ENCODE measurements at regions not wholly inside any gene's neighbourhood (a gene's known extent, or its start where the extent isn't known, plus 50 kb on each side); places are given as distances from the start of the nearest gene placed in this dataset.

DNA sequence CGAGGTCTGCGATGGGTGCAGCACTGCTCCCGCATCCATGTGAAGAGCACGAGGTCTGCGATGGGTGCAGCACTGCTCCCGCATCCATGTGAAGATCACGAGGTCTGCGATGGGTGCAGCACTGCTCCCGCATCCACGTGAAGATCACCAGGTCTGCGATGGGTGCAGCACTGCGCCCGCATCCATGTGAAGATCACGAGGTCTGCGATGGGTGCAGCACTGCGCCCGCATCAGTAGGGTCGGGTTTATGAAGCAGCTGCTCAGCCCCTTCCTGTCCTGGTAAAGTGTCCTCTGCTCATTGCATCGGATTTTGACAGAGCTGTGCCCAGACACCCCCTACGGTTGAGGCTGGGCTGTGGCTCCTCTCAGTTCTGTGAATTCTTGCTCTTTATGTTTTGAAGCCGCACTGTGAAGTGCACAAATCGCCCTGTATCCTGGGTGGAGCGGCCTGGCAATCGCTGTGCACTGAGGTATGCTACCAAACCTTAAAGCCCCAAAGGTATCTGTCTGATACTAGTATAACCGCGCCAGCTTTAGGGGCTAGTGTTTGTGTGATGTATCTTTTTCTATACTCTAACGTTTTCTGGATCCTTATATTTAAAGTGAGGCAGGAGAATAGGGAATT, 98.7 kb downstream of the CPZ start:
- no peaks in the 10 kb centered on the region for H3K79me2 ChIP-seq (ENCODE audit: control insufficient read depth, insufficient read depth, low read length)
- no peak overlapping the region for H3K27ac ChIP-seq (ENCODE audit: control insufficient read depth, insufficient read depth, low read length)
- DNase-seq (ENCODE audit: low read depth, low spot score) = no peak
- no peaks in the 10 kb centered on the region for H3K9me1 ChIP-seq (ENCODE audit: control insufficient read depth, extremely low read depth, insufficient read depth, low read length)
- H3K4me1 ChIP-seq (ENCODE audit: control insufficient read depth, extremely low read depth, insufficient read depth, low read length) = no peaks in the 10 kb centered on the region
- no peaks in the 10 kb centered on the region for H4K20me1 ChIP-seq (ENCODE audit: control insufficient read depth, extremely low read depth, insufficient read depth, low read length)
- no peak overlapping the region for H3K9ac ChIP-seq (ENCODE audit: control insufficient read depth, extremely low read depth, insufficient read depth, low read length)
- no peak overlapping the region for H3K4me2 ChIP-seq (ENCODE audit: control insufficient read depth, extremely low read depth, insufficient read depth, low read depth, low read length)
- H3K4me3 ChIP-seq (ENCODE audit: control insufficient read depth in 2 of 3, extremely low read depth in 1 of 3, insufficient read depth in 2 of 3, low read depth in 1 of 3, low read length in 3 of 3) = no peak overlapping the region
- H3K27me3 ChIP-seq (ENCODE audit: control insufficient read depth, extremely low read depth, insufficient read depth, low read length) = peaks cover 3% of the 10 kb centered on the region
- no peak for FAIRE-seq
- H3K36me3 ChIP-seq (ENCODE audit: control insufficient read depth in 2 of 2, extremely low read depth in 1 of 2, insufficient read depth in 2 of 2, low read length in 2 of 2) = no peaks in the 10 kb centered on the region
- TF ChIP-seq, protein P1, sequence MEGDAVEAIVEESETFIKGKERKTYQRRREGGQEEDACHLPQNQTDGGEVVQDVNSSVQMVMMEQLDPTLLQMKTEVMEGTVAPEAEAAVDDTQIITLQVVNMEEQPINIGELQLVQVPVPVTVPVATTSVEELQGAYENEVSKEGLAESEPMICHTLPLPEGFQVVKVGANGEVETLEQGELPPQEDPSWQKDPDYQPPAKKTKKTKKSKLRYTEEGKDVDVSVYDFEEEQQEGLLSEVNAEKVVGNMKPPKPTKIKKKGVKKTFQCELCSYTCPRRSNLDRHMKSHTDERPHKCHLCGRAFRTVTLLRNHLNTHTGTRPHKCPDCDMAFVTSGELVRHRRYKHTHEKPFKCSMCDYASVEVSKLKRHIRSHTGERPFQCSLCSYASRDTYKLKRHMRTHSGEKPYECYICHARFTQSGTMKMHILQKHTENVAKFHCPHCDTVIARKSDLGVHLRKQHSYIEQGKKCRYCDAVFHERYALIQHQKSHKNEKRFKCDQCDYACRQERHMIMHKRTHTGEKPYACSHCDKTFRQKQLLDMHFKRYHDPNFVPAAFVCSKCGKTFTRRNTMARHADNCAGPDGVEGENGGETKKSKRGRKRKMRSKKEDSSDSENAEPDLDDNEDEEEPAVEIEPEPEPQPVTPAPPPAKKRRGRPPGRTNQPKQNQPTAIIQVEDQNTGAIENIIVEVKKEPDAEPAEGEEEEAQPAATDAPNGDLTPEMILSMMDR (optimal IDR thresholded peaks at IDR 0.05 in 1 of 3, IDR thresholded peaks at IDR 0.05 in 1 of 3, conservative IDR thresholded peaks at IDR 0.05 in 1 of 3; ENCODE audit: extremely low read depth in 1 of 3, insufficient read depth in 2 of 3, low read length in 3 of 3) = no peak
- no peak for TF ChIP-seq EZH2 (IDR thresholded peaks at IDR 0.05; ENCODE audit: low read length)
- H2AFZ ChIP-seq (ENCODE audit: control insufficient read depth, low read length) = no peak overlapping the region
- no peaks in the 10 kb centered on the region for H3K9me3 ChIP-seq (ENCODE audit: control insufficient read depth, low read depth, low read length)
- dilution Hi-C loops (cut with MboI; ENCODE audit: extremely low pct_ligation_motif_present, low sequenced_read_pairs) = no loop called here

DNA sequence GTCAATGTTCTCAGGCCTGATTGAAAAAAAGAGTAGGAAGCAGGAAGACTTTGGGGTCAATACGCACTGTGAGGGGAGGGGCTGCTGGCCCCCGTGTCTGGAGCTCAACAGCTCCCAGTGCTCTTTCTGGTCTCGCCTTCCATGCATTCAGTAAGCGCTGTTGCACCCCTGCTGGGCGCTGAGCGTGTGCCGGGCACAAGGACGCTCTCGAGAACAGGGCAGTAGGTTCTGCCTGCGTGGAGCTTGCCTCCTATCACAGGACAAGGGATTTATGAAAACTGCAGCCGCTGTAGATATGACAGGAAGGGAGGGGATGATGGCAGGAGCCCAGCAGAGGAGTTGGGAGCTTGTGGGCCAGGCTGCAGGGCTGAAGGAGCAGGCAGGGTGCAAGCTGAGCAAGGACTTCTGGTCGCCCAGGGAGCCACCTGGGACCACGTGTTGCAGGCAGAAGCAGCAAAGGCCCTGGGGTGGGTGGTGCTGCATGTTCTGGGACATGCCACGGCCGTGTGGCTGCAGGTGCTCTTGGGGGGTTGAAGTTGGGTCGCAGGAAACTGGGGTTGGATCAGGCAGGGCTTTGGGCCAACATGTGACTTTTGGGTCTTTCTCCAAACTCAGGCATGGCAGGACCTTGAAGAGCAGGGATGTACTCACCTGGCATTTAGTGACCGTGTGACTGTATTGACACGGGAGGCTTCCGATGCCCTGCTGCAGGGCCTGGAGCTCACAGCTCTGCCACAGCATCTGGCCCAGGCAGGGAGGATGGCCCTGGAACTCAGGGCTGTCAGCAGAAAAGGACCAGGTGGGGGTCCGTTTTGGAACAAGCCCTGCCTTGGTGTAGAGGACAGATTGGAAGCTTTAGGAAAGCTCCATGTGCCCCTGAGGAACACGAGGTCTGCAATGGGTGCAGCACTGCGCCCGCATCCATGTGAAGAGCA, 97.9 kb downstream of the CPZ start:
- TF ChIP-seq, protein P1 (optimal IDR thresholded peaks at IDR 0.05 in 1 of 3, IDR thresholded peaks at IDR 0.05 in 1 of 3, conservative IDR thresholded peaks at IDR 0.05 in 1 of 3; ENCODE audit: extremely low read depth in 1 of 3, insufficient read depth in 2 of 3, low read length in 3 of 3) = no peak
- no peak for TF ChIP-seq EZH2 (IDR thresholded peaks at IDR 0.05; ENCODE audit: low read length)
- FAIRE-seq (no peak), DNase-seq (ENCODE audit: low read depth, low spot score) (no peak)
- Histone ChIP-seq H3K4me3 (ENCODE audit: control insufficient read depth in 2 of 3, extremely low read depth in 1 of 3, insufficient read depth in 2 of 3, low read depth in 1 of 3, low read length in 3 of 3) (no peak overlapping the region), H2AFZ (ENCODE audit: control insufficient read depth, low read length) (no peak overlapping the region), H3K27me3 (ENCODE audit: control insufficient read depth, extremely low read depth, insufficient read depth, low read length) (peaks cover 3% of the 10 kb centered on the region), H3K9me3 (ENCODE audit: control insufficient read depth, low read depth, low read length) (no peaks in the 10 kb centered on the region), H3K79me2 (ENCODE audit: control insufficient read depth, insufficient read depth, low read length) (no peaks in the 10 kb centered on the region), H3K9me1 (ENCODE audit: control insufficient read depth, extremely low read depth, insufficient read depth, low read length) (no peaks in the 10 kb centered on the region), H3K36me3 (ENCODE audit: control insufficient read depth in 2 of 2, extremely low read depth in 1 of 2, insufficient read depth in 2 of 2, low read length in 2 of 2) (no peaks in the 10 kb centered on the region), H3K9ac (ENCODE audit: control insufficient read depth, extremely low read depth, insufficient read depth, low read length) (no peak overlapping the region), H3K4me2 (ENCODE audit: control insufficient read depth, extremely low read depth, insufficient read depth, low read depth, low read length) (no peak overlapping the region), H3K4me1 (ENCODE audit: control insufficient read depth, extremely low read depth, insufficient read depth, low read length) (no peaks in the 10 kb centered on the region), H4K20me1 (ENCODE audit: control insufficient read depth, extremely low read depth, insufficient read depth, low read length) (no peaks in the 10 kb centered on the region), H3K27ac (ENCODE audit: control insufficient read depth, insufficient read depth, low read length) (no peak overlapping the region)
- dilution Hi-C loops (cut with MboI; ENCODE audit: extremely low pct_ligation_motif_present, low sequenced_read_pairs) = no loop called here
